Psoas muscle (tissue), 7 donors: ENCODE measurements at regions not wholly inside any gene's neighbourhood (a gene's known extent, or its start where the extent isn't known, plus 50 kb on each side); places are given as distances from the start of the nearest gene placed in this dataset.

Source experiments
- ATAC-seq, 4 donors: fragments of 200-7000 bp; cut with Tn5 transposase; one replicate each; pipeline ENCODE4 v1.9.1; 2020; ENCODE audit warnings: moderate library complexity in 3 of 4, mild to moderate bottlenecking in 2 of 4
- DNase-seq, 2 donors: peaks; one replicate each; pipeline ENCODE4 v3.0.0-alpha.2; 2020
- H3K27ac ChIP-seq: fragments of 200-600 bp; one replicate; pipeline ENCODE4 v1.8.0; 2022
- H3K27me3 ChIP-seq, 3 donors: fragments of 200-600 bp in 1 of 3; one replicate each; pipeline versions ENCODE4 v1.6.1 to v1.8.0; 2013 to 2022; ENCODE audit warnings: low read length in 2 of 3, mild to moderate bottlenecking in 2 of 3, moderate library complexity in 1 of 3; ENCODE audit not compliant: insufficient read depth in 3 of 3
- H3K36me3 ChIP-seq, 2 donors: fragments of 200-600 bp in 1 of 2; one replicate each; pipeline versions ENCODE4 v1.6.1 to v1.8.0; 2013 to 2022; ENCODE audit warnings: low read depth in 1 of 2, mild to moderate bottlenecking in 1 of 2, moderate library complexity in 1 of 2; ENCODE audit not compliant: insufficient read depth in 1 of 2
- H3K4me1 ChIP-seq: fragments of 200-600 bp; one replicate; pipeline ENCODE4 v1.8.0; 2022
- H3K4me3 ChIP-seq: fragments of 200-600 bp; one replicate; pipeline ENCODE4 v1.8.0; 2022; ENCODE audit warnings: mild to moderate bottlenecking
- H3K9me3 ChIP-seq: fragments of 200-600 bp; one replicate; pipeline ENCODE4 v1.8.0; 2022
- CTCF ChIP-seq: fragments of 200-600 bp; IDR thresholded peaks from one replicate; pipeline ENCODE4 v1.8.0; 2022; ENCODE audit warnings: antibody characterized with exemption
- WGBS, 3 donors: extraction: QIAGEN DNeasy Blood & Tissue Kit; methylation state at CpG; one replicate each; pipeline versions ENCODE4 v1.1.6 to v1.1.7; 2013; 5-methylcytosine and 5-hydroxymethylcytosine counted together
- intact Hi-C, 2 donors: fragments of 100-400 bp; cut with DNase I; formaldehyde crosslinking; loops; one replicate each; pipeline versions ENCODE4 v1.11.0 to v1.14.2; 2022
- donor health status: healthy with polysubstance abuse.
- donor health status: DM: no; HTN: no; CAD: no; lungs with moderate emphysema.
- donor health status: Bipolar disorder and iron deficiency.
- donor health status: healthy.
- donor health status: DM: yes; HTN: yes; CAD: no.
- donor health status: DM: no; HTN: no; CAD: no.
- donor health status: DM: yes; HTN: yes; CAD: no.

GRCh38 chr2:5959836-5960820, 267.9 kb downstream of the SOX11 start:
- ATAC-seq (no peak), DNase-seq (no peak)
- Histone ChIP-seq H3K9me3 (no peaks in the 10 kb centered on the region), H3K4me3 (no peak overlapping the region), H3K36me3 (no peaks in the 10 kb centered on the region), H3K27ac (no peak overlapping the region), H3K4me1 (no peaks in the 10 kb centered on the region), H3K27me3 (no peaks in the 10 kb centered on the region)
- WGBS, 3 donors: 64 to 69% (median 65%) methylated on average over 6 of the region's 6 CpGs
- intact Hi-C loops: no loop called here
- no peak for TF ChIP-seq CTCF

GRCh38 chr2:5967506-5967905, 275.3 kb downstream of the SOX11 start:
- no peak for TF ChIP-seq CTCF

GRCh38 chr2:5969303-5969702, 277.1 kb downstream of the SOX11 start:
- ATAC-seq: no peak
- Histone ChIP-seq H3K27me3 (no peaks in the 10 kb centered on the region), H3K4me1 (no peaks in the 10 kb centered on the region), H3K4me3 (no peak overlapping the region), H3K36me3 (no peaks in the 10 kb centered on the region), H3K27ac (no peak overlapping the region), H3K9me3 (no peaks in the 10 kb centered on the region)
- WGBS, 3 donors: 27 to 48% (median 41%) methylated on average over 6 of the region's 6 CpGs
- DNase-seq: no peak
- intact Hi-C loops: no loop called here
- TF ChIP-seq CTCF: no peak

More at GRCh38 chr2:5967506-5967905, 275.3 kb downstream of the SOX11 start:
- ATAC-seq (no peak), DNase-seq (no peak)
- no peaks in the 10 kb centered on the region for H3K4me1 ChIP-seq
- intact Hi-C loops: no loop called here
- H3K4me3 ChIP-seq: no peak overlapping the region
- H3K27me3 ChIP-seq: no peaks in the 10 kb centered on the region
- H3K9me3 ChIP-seq: no peaks in the 10 kb centered on the region
- WGBS, 3 donors: 89 to 95% (median 90%) methylated on average over 6 of the region's 6 CpGs
- no peak overlapping the region for H3K27ac ChIP-seq
- no peaks in the 10 kb centered on the region for H3K36me3 ChIP-seq

- ATAC-seq: no peak
- Histone ChIP-seq H3K4me1 (no peaks in the 10 kb centered on the region), H3K36me3 (no peaks in the 10 kb centered on the region), H3K9me3 (no peaks in the 10 kb centered on the region), H3K27ac (no peak overlapping the region), H3K4me3 (no peak overlapping the region), H3K27me3 (no peaks in the 10 kb centered on the region)
- 71 to 82% (median 82%) methylated on average over 4 of the region's 4 CpGs for WGBS, 3 donors
- DNase-seq: no peak
- TF ChIP-seq CTCF: no peak
- intact Hi-C loops: no loop called here
Measured at GRCh38 chr2:5970347-5970746, 278.2 kb downstream of the SOX11 start.
